SU-DHL-6 (cell line): ENCODE measurements at regions not wholly inside any gene's neighbourhood (a gene's known extent, or its start where the extent isn't known, plus 50 kb on each side); places are given as distances from the start of the nearest gene placed in this dataset.

Experiments used
- H2AFZ ChIP-seq: fragments of 200-600 bp; sonication (generic); 2 replicates; pipeline ENCODE4 v1.6.1; 2014; ENCODE audit warnings: low read depth, mild to moderate bottlenecking, moderate library complexity, mixed read lengths, antibody characterized with exemption, low read length; ENCODE audit not compliant: severe bottlenecking
- H3F3A ChIP-seq: fragments of 200-600 bp; shearing (Covaris generic); 2 replicates; pipeline ENCODE4 v1.6.0; 2016; ENCODE audit warnings: antibody characterized with exemption, mild to moderate bottlenecking; ENCODE audit not compliant: insufficient read depth
- H3K27ac ChIP-seq: fragments of 200-600 bp; sonication (generic); 2 replicates; pipeline ENCODE4 v1.5.1; 2016; ENCODE audit warnings: low read depth, mild to moderate bottlenecking, low read length, moderate library complexity, mixed read lengths
- H3K27me3 ChIP-seq: fragments of 200-600 bp; sonication (generic), shearing (Covaris generic); 2 replicates; pipeline ENCODE4 v1.6.0; 2014; ENCODE audit warnings: mild to moderate bottlenecking, low read length
- H3K36me3 ChIP-seq: fragments of 200-600 bp; sonication (generic); 2 replicates; pipeline ENCODE4 v1.6.1; 2014; ENCODE audit warnings: mild to moderate bottlenecking, low read length, mixed read lengths
- H3K4me2 ChIP-seq: fragments of 300-600, 200-600 bp; shearing (Covaris generic), sonication (generic); 2 replicates; pipeline ENCODE4 v1.6.0; 2014; ENCODE audit warnings: low read length, low read depth, mild to moderate bottlenecking; ENCODE audit not compliant: poor library complexity, severe bottlenecking
- H3K4me3 ChIP-seq: fragments of 200-600 bp; sonication (generic); 2 replicates; pipeline ENCODE4 v1.5.1; 2014; ENCODE audit warnings: antibody characterized with exemption, low read length, mild to moderate bottlenecking, mixed read lengths; ENCODE audit not compliant: insufficient read depth, poor library complexity, severe bottlenecking
- H3K79me2 ChIP-seq: fragments of 200-600 bp; sonication (generic); 2 replicates; pipeline ENCODE4 v1.6.1; 2014; ENCODE audit warnings: mild to moderate bottlenecking, low read length, moderate library complexity; ENCODE audit not compliant: insufficient read depth
- H3K9ac ChIP-seq: fragments of 200-600 bp; sonication (generic); 2 replicates; pipeline ENCODE4 v1.7.0; 2014; ENCODE audit warnings: mild to moderate bottlenecking, low read length
- H3K9me2 ChIP-seq: fragments of 200-600 bp; sonication (generic); replicated peaks from 2 replicates; pipeline ENCODE4 v1.6.1; 2014; ENCODE audit warnings: low read length; ENCODE audit not compliant: insufficient read depth
- H3K9me3 ChIP-seq: fragments of 200-600 bp; sonication (generic); 2 replicates; pipeline ENCODE4 v1.6.1; 2014; ENCODE audit warnings: low read length, mixed read lengths; ENCODE audit not compliant: insufficient read depth
- H4K20me1 ChIP-seq: fragments of 200-600 bp; sonication (generic); 2 replicates; pipeline ENCODE4 v1.6.1; 2014; ENCODE audit warnings: low read depth, mild to moderate bottlenecking, antibody characterized with exemption, low read length, moderate library complexity, mixed read lengths
- CTCF ChIP-seq: fragments of 200-600 bp; sonication (generic); IDR thresholded peaks from one replicate; pipeline ENCODE4 v1.5.1; 2017; ENCODE audit warnings: antibody characterized with exemption, mild to moderate bottlenecking, low read length, moderate library complexity; ENCODE audit not compliant: insufficient read depth, poor library complexity, severe bottlenecking
- EZH2phosphoT487 ChIP-seq: fragments of 200-600 bp; sonication (generic), shearing (Covaris generic); conservative IDR thresholded peaks from 2 replicates; pipeline ENCODE4 v1.6.1; 2018; ENCODE audit warnings: mild to moderate bottlenecking, antibody characterized with exemption, low read length, moderate library complexity, mixed read lengths

- TF ChIP-seq EZH2phosphoT487 (no peak), CTCF (no peak)
- Histone ChIP-seq H3K9ac (no peak overlapping the region), H3K27ac (no peak overlapping the region)
These were observed 179.5 kb upstream of the NECTIN1 start for GRCh38 chr11:119908573-119908904.

GRCh38 chr11:119907878-119908572, 179.0 kb upstream of the NECTIN1 start:
- H3K9ac ChIP-seq: no peak overlapping the region
- H3K9me3 ChIP-seq: no peaks in the 10 kb centered on the region
- TF ChIP-seq CTCF (no peak), EZH2phosphoT487 (no peak)
- no peak overlapping the region for H2AFZ ChIP-seq
- H3K36me3 ChIP-seq: no peaks in the 10 kb centered on the region
- H4K20me1 ChIP-seq: no peaks in the 10 kb centered on the region
- no peak overlapping the region for H3K4me3 ChIP-seq
- H3F3A ChIP-seq: no peaks in the 10 kb centered on the region
- no peaks in the 10 kb centered on the region for H3K27me3 ChIP-seq
- no peak overlapping the region for H3K4me2 ChIP-seq
- H3K27ac ChIP-seq: no peak overlapping the region
- no peaks in the 10 kb centered on the region for H3K9me2 ChIP-seq
- H3K79me2 ChIP-seq: no peaks in the 10 kb centered on the region

More at GRCh38 chr11:119908573-119908904, 179.5 kb upstream of the NECTIN1 start:
- H3K27me3 ChIP-seq: no peaks in the 10 kb centered on the region
- H2AFZ ChIP-seq: no peak overlapping the region
- no peaks in the 10 kb centered on the region for H3K9me3 ChIP-seq
- no peak overlapping the region for H3K4me2 ChIP-seq
- H3K79me2 ChIP-seq: no peaks in the 10 kb centered on the region
- H3K9me2 ChIP-seq: no peaks in the 10 kb centered on the region
- no peaks in the 10 kb centered on the region for H4K20me1 ChIP-seq
- H3F3A ChIP-seq: no peaks in the 10 kb centered on the region
- no peak overlapping the region for H3K4me3 ChIP-seq
- no peaks in the 10 kb centered on the region for H3K36me3 ChIP-seq

GRCh38 chr11:119907122-119907851, 178.3 kb upstream of the NECTIN1 start:
- H4K20me1 ChIP-seq: no peaks in the 10 kb centered on the region
- no peaks in the 10 kb centered on the region for H3K79me2 ChIP-seq
- H3K4me3 ChIP-seq: no peak overlapping the region
- no peak overlapping the region for H3K27ac ChIP-seq
- H2AFZ ChIP-seq: no peak overlapping the region
- TF ChIP-seq CTCF: no peak
- TF ChIP-seq EZH2phosphoT487: no peak
- no peaks in the 10 kb centered on the region for H3K9me2 ChIP-seq
- H3F3A ChIP-seq: no peaks in the 10 kb centered on the region
- H3K9me3 ChIP-seq: no peaks in the 10 kb centered on the region
- no peak overlapping the region for H3K9ac ChIP-seq
- H3K4me2 ChIP-seq: no peak overlapping the region
- H3K27me3 ChIP-seq: no peaks in the 10 kb centered on the region
- H3K36me3 ChIP-seq: no peaks in the 10 kb centered on the region
